T-helper 17 cell (primary cell): ENCODE measurements at regions not wholly inside any gene's neighbourhood (a gene's known extent, or its start where the extent isn't known, plus 50 kb on each side); places are given as distances from the start of the nearest gene placed in this dataset.

Experiments used
- ATAC-seq: fragments of 150-1000 bp; cut with Tn5 transposase; 2 replicates; pipeline ENCODE4 v1.10.0; 2021; ENCODE audit warnings: mild to moderate bottlenecking, moderate library complexity
- DNase-seq, 3 donors: peaks; one replicate each; pipeline versions ENCODE4 v3.0.0 to v3.0.0-alpha.2; 2020 to 2021
- H3K9me3 ChIP-seq: one replicate; pipeline ENCODE4 v1.7.0; 2013; ENCODE audit warnings: low read length, mild to moderate bottlenecking; ENCODE audit not compliant: control insufficient read depth, poor library complexity, severe bottlenecking
- H3K27ac Mint-ChIP-seq: one replicate; pipeline ENCODE4 v1.8.0; 2022; ENCODE audit warnings: mild to moderate bottlenecking, moderate library complexity, mixed read lengths
- H3K27me3 Mint-ChIP-seq: one replicate; pipeline ENCODE4 v1.8.0; 2022; ENCODE audit warnings: mixed read lengths
- H3K36me3 Mint-ChIP-seq: one replicate; pipeline ENCODE4 v1.8.0; 2022; ENCODE audit warnings: low read depth, mixed read lengths
- H3K4me1 Mint-ChIP-seq: one replicate; pipeline ENCODE4 v1.8.0; 2022; ENCODE audit warnings: mild to moderate bottlenecking, mixed read lengths
- H3K4me3 Mint-ChIP-seq: one replicate; pipeline ENCODE4 v1.8.0; 2022; ENCODE audit warnings: mild to moderate bottlenecking, moderate library complexity, mixed read lengths

- Mint-ChIP-seq H3K36me3 (no peaks in the 10 kb centered on the region), H3K4me3 (no peak overlapping the region), H3K27ac (no peak overlapping the region), H3K4me1 (peaks cover 3% of the 10 kb centered on the region), H3K27me3 (peaks cover 62% of the 10 kb centered on the region)
- DNase-seq (no peak), ATAC-seq (no peak)
- no peaks in the 10 kb centered on the region for H3K9me3 ChIP-seq
Observed at GRCh38 chr13:111532111-111532510, 211.7 kb downstream of the TEX29 start.

- DNase-seq, result no peak
- no peak overlapping the region for H3K27ac Mint-ChIP-seq
- H3K4me1 Mint-ChIP-seq, result peaks cover 3% of the 10 kb centered on the region
- peaks cover 76% of the 10 kb centered on the region for H3K27me3 Mint-ChIP-seq
- H3K36me3 Mint-ChIP-seq, result no peaks in the 10 kb centered on the region
- no peak overlapping the region for H3K4me3 Mint-ChIP-seq
- no peaks in the 10 kb centered on the region for H3K9me3 ChIP-seq
- no peak for ATAC-seq
Observed at GRCh38 chr13:111533900-111534683, 213.7 kb downstream of the TEX29 start.

- H3K36me3 Mint-ChIP-seq, result no peaks in the 10 kb centered on the region
- H3K4me1 Mint-ChIP-seq, result no peaks in the 10 kb centered on the region
- no peak overlapping the region for H3K27ac Mint-ChIP-seq
- no peaks in the 10 kb centered on the region for H3K9me3 ChIP-seq
- H3K4me3 Mint-ChIP-seq, result no peak overlapping the region
- H3K27me3 Mint-ChIP-seq, result peaks cover 78% of the 10 kb centered on the region
- DNase-seq, result no peak
- no peak for ATAC-seq
Observed at GRCh38 chr13:111534751-111535522, 214.5 kb downstream of the TEX29 start.

GRCh38 chr13:111535523-111535811, 215.0 kb downstream of the TEX29 start:
- no peaks in the 10 kb centered on the region for H3K9me3 ChIP-seq
- no peak for DNase-seq
- Mint-ChIP-seq H3K4me1 (no peaks in the 10 kb centered on the region), H3K36me3 (no peaks in the 10 kb centered on the region), H3K4me3 (no peak overlapping the region), H3K27ac (no peak overlapping the region), H3K27me3 (peaks cover 80% of the 10 kb centered on the region)
- ATAC-seq, result no peak

GRCh38 chr13:111536075-111536642, 215.7 kb downstream of the TEX29 start:
- DNase-seq (no peak), ATAC-seq (no peak)
- Mint-ChIP-seq H3K4me1 (no peaks in the 10 kb centered on the region), H3K27me3 (peaks cover 75% of the 10 kb centered on the region), H3K36me3 (no peaks in the 10 kb centered on the region), H3K4me3 (no peak overlapping the region), H3K27ac (no peak overlapping the region)
- H3K9me3 ChIP-seq, result no peaks in the 10 kb centered on the region

- H3K36me3 Mint-ChIP-seq, result no peaks in the 10 kb centered on the region
- H3K27me3 Mint-ChIP-seq, result peaks cover 65% of the 10 kb centered on the region
- no peak overlapping the region for H3K4me3 Mint-ChIP-seq
- no peak for ATAC-seq
- no peak for DNase-seq
- no peaks in the 10 kb centered on the region for H3K9me3 ChIP-seq
- H3K27ac Mint-ChIP-seq, result no peak overlapping the region
- H3K4me1 Mint-ChIP-seq, result no peaks in the 10 kb centered on the region
Observed at GRCh38 chr13:111537115-111537728, 216.8 kb downstream of the TEX29 start.

- ATAC-seq (no peak), DNase-seq (no peak)
- no peak overlapping the region for H3K4me3 Mint-ChIP-seq
- no peaks in the 10 kb centered on the region for H3K9me3 ChIP-seq
- H3K36me3 Mint-ChIP-seq, result no peaks in the 10 kb centered on the region
- H3K4me1 Mint-ChIP-seq, result no peaks in the 10 kb centered on the region
- H3K27ac Mint-ChIP-seq, result no peak overlapping the region
- H3K27me3 Mint-ChIP-seq, result peaks cover 65% of the 10 kb centered on the region
Observed at GRCh38 chr13:111537843-111538499, 217.5 kb downstream of the TEX29 start.

- Mint-ChIP-seq H3K27me3 (peaks cover 54% of the 10 kb centered on the region), H3K4me1 (no peaks in the 10 kb centered on the region)
Observed at GRCh38 chr13:111539252-111539651, 218.8 kb downstream of the TEX29 start.

GRCh38 chr13:111539791-111540446, 219.5 kb downstream of the TEX29 start:
- no peak overlapping the region for H3K4me3 Mint-ChIP-seq
- H3K36me3 Mint-ChIP-seq, result no peaks in the 10 kb centered on the region
- H3K27ac Mint-ChIP-seq, result no peak overlapping the region
- H3K9me3 ChIP-seq, result no peaks in the 10 kb centered on the region
- H3K4me1 Mint-ChIP-seq, result no peaks in the 10 kb centered on the region
- DNase-seq (no peak), ATAC-seq (no peak)
- peaks cover 51% of the 10 kb centered on the region for H3K27me3 Mint-ChIP-seq

More at GRCh38 chr13:111539252-111539651, 218.8 kb downstream of the TEX29 start:
- no peaks in the 10 kb centered on the region for H3K9me3 ChIP-seq
- ATAC-seq (no peak), DNase-seq (no peak)
- no peak overlapping the region for H3K4me3 Mint-ChIP-seq
- H3K36me3 Mint-ChIP-seq, result no peaks in the 10 kb centered on the region
- no peak overlapping the region for H3K27ac Mint-ChIP-seq

GRCh38 chr13:111540486-111540885, 220.0 kb downstream of the TEX29 start:
- no peaks in the 10 kb centered on the region for H3K36me3 Mint-ChIP-seq
- no peak overlapping the region for H3K4me3 Mint-ChIP-seq
- no peak for DNase-seq
- H3K27me3 Mint-ChIP-seq, result peaks cover 45% of the 10 kb centered on the region
- no peak overlapping the region for H3K27ac Mint-ChIP-seq
- H3K9me3 ChIP-seq, result no peaks in the 10 kb centered on the region
- H3K4me1 Mint-ChIP-seq, result no peaks in the 10 kb centered on the region
- ATAC-seq, result no peak

- Mint-ChIP-seq H3K36me3 (no peaks in the 10 kb centered on the region), H3K27ac (no peak overlapping the region)
Observed at GRCh38 chr13:111541345-111541744, 220.9 kb downstream of the TEX29 start.

GRCh38 chr13:111541752-111542529, 221.5 kb downstream of the TEX29 start:
- Mint-ChIP-seq H3K4me1 (no peaks in the 10 kb centered on the region), H3K27ac (no peak overlapping the region), H3K4me3 (no peak overlapping the region), H3K27me3 (peaks cover 30% of the 10 kb centered on the region), H3K36me3 (no peaks in the 10 kb centered on the region)
- ATAC-seq, result no peak
- no peak for DNase-seq
- H3K9me3 ChIP-seq, result no peaks in the 10 kb centered on the region

More at GRCh38 chr13:111541345-111541744, 220.9 kb downstream of the TEX29 start:
- DNase-seq (no peak), ATAC-seq (no peak)
- H3K9me3 ChIP-seq, result no peaks in the 10 kb centered on the region
- Mint-ChIP-seq H3K4me3 (no peak overlapping the region), H3K4me1 (no peaks in the 10 kb centered on the region), H3K27me3 (peaks cover 36% of the 10 kb centered on the region)
